ENCODE measurements at regions not wholly inside any gene's neighbourhood (a gene's known extent, or its start where the extent isn't known, plus 50 kb on each side); places are given as distances from the start of the nearest gene placed in this dataset.

GRCh38 chr9:107744873-107745272 lies 255.3 kb upstream of the KLF4 start:
- no peak overlapping the region for H3K27ac Mint-ChIP-seq (ENCODE audit: unreplicated experiment)
- H3K27me3 Mint-ChIP-seq (ENCODE audit: low read depth) = no peaks in the 10 kb centered on the region
- no peak overlapping the region for H3K4me3 Mint-ChIP-seq
- no peaks in the 10 kb centered on the region for H3K9me3 Mint-ChIP-seq
- no peak for DNase-seq (ENCODE audit: low read depth, low spot score)
- H3K36me3 Mint-ChIP-seq (ENCODE audit: low read depth) = no peaks in the 10 kb centered on the region
- TF ChIP-seq, protein P1, sequence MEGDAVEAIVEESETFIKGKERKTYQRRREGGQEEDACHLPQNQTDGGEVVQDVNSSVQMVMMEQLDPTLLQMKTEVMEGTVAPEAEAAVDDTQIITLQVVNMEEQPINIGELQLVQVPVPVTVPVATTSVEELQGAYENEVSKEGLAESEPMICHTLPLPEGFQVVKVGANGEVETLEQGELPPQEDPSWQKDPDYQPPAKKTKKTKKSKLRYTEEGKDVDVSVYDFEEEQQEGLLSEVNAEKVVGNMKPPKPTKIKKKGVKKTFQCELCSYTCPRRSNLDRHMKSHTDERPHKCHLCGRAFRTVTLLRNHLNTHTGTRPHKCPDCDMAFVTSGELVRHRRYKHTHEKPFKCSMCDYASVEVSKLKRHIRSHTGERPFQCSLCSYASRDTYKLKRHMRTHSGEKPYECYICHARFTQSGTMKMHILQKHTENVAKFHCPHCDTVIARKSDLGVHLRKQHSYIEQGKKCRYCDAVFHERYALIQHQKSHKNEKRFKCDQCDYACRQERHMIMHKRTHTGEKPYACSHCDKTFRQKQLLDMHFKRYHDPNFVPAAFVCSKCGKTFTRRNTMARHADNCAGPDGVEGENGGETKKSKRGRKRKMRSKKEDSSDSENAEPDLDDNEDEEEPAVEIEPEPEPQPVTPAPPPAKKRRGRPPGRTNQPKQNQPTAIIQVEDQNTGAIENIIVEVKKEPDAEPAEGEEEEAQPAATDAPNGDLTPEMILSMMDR (conservative IDR thresholded peaks at IDR 0.05) = no peak
- H3K4me1 Mint-ChIP-seq = peaks cover 4% of the 10 kb centered on the region

GRCh38 chr9:107742531-107743309 lies 253.2 kb upstream of the KLF4 start:
- Mint-ChIP-seq H3K9me3 (no peaks in the 10 kb centered on the region), H3K27me3 (ENCODE audit: low read depth) (no peaks in the 10 kb centered on the region), H3K36me3 (ENCODE audit: low read depth) (no peaks in the 10 kb centered on the region), H3K4me3 (no peak overlapping the region), H3K4me1 (no peaks in the 10 kb centered on the region), H3K27ac (ENCODE audit: unreplicated experiment) (peak overlapping the region; percentile 84)
- no peak for DNase-seq (ENCODE audit: low read depth, low spot score)
- TF ChIP-seq, protein P1 (conservative IDR thresholded peaks at IDR 0.05) = no peak

DNA sequence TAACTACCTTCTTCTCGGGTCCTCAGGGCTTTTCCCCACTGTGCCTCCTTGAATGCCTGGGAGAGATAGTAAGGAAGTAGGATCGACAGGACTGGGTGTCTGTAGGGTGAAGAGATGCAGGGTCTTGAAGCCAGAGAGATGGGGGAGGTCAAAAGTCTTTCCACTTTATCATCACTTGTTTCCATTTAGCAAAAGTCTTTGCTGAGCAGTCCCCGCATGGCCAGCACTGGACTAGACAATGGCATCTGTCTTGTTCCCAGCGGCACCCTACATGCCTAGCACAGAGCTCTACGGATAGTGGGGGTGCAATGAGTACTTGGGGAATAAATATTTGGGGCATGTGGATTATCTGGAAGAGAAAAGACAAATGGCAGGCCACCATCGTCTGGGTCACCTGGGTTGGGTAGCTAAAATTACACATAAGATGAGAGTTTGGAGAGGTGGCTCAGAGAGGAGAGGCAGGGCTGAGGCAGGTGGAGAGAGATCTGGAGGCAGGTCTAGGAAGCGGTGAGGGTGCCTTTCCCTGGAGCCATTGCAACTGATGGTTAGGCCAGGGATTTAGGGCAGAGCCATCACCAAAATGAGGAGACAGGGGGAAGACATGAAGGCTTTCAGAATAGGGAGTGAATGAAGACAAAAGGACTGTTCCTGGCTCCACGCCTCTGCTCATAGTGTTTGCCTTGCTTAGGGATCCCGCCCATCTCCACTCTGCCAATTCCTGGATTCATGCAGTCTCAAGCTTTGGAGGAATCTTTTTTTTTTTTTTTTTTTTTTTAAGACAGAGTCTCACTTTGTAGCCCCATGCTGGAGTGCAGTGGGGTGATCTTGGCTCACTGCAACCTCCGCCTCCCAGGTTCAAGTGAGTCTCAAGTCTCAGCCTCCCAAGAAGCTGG lies 250.8 kb upstream of the KLF4 start:
- H3K4me1 Mint-ChIP-seq = no peaks in the 10 kb centered on the region
- no peak overlapping the region for H3K4me3 Mint-ChIP-seq
- no peaks in the 10 kb centered on the region for H3K36me3 Mint-ChIP-seq (ENCODE audit: low read depth)
- no peak for DNase-seq (ENCODE audit: low read depth, low spot score)
- H3K27me3 Mint-ChIP-seq (ENCODE audit: low read depth) = no peaks in the 10 kb centered on the region
- no peaks in the 10 kb centered on the region for H3K9me3 Mint-ChIP-seq
- TF ChIP-seq, protein P1 (conservative IDR thresholded peaks at IDR 0.05) = no peak
- H3K27ac Mint-ChIP-seq (ENCODE audit: unreplicated experiment) = no peak overlapping the region

DNA sequence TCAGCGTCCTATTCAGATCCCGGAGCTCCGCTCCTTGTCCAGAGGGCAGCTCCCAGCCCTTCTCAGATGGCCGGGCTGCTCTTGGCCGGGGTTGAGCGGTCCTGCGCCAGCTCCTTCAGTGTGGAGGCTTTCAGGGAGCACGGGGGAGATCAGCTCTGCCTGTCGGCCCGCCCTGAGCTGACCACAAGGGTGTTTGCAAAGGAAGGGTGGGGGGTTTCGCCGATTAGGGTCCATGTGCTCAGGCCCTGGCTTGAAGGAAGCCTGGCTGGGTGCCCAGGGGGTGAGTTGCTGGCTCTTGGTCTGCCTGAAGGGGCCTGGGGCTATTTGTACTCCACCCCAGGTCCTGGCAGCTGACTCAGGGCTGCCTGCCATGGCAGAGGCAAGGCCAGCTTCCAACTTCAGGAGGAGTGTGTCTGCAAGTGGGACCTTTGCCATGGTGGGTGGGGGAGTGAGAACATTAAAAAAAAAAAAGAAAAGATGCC lies 250.1 kb upstream of the KLF4 start:
- H3K4me1 Mint-ChIP-seq = no peaks in the 10 kb centered on the region
- H3K27ac Mint-ChIP-seq (ENCODE audit: unreplicated experiment) = no peak overlapping the region
- no peaks in the 10 kb centered on the region for H3K27me3 Mint-ChIP-seq (ENCODE audit: low read depth)
- H3K9me3 Mint-ChIP-seq = no peaks in the 10 kb centered on the region
- H3K36me3 Mint-ChIP-seq (ENCODE audit: low read depth) = no peaks in the 10 kb centered on the region
- TF ChIP-seq, protein P1 (conservative IDR thresholded peaks at IDR 0.05) = no peak
- no peak overlapping the region for H3K4me3 Mint-ChIP-seq
- no peak for DNase-seq (ENCODE audit: low read depth, low spot score)

DNA sequence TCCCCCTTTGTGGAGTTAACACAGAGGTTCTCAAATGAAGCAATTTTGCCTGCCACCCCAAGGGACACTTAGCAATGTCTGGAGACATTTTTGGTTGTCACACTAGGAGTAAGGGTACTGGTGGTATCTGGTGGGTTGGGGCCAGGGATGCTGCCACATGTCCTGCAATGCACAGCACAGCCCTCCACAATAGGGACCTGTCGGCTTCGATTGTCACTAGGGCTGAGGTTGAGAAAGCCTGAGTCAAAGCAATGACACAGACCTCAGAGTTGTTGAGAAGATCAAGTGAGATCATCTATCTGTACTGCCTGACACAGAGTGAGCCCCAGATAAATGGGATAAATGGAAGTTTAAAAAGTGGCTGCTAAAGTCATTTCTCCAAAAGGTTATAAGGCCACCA lies 249.2 kb upstream of the KLF4 start:
- no peak overlapping the region for H3K4me3 Mint-ChIP-seq
- H3K9me3 Mint-ChIP-seq = no peaks in the 10 kb centered on the region
- no peaks in the 10 kb centered on the region for H3K36me3 Mint-ChIP-seq (ENCODE audit: low read depth)
- TF ChIP-seq, protein P1 (conservative IDR thresholded peaks at IDR 0.05) = no peak
- H3K27me3 Mint-ChIP-seq (ENCODE audit: low read depth) = no peaks in the 10 kb centered on the region
- no peaks in the 10 kb centered on the region for H3K4me1 Mint-ChIP-seq
- no peak for DNase-seq (ENCODE audit: low read depth, low spot score)
- no peak overlapping the region for H3K27ac Mint-ChIP-seq (ENCODE audit: unreplicated experiment)

All from neural crest cell (in vitro differentiated cells).